ENCODE measurements at regions not wholly inside any gene's neighbourhood (a gene's known extent, or its start where the extent isn't known, plus 50 kb on each side); places are given as distances from the start of the nearest gene placed in this dataset.

DNA sequence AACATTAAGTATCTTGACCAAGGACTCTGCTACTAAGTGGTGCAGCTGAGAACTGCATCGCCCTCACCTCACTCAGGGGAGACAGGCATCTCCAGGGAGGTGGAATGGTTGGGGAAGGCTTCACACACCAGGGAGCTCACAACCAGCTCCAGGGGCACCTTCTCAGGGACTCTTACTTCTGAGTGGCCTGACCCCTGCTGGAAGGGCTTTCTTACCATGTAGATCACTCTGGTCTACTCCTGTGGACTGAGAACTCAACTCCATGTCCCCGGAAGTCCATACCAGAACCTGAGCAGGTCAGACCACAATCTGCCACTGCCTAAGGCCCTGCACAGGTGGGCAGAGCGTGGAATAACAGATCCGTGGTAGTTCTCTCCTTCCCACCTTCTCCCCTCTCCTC is 140.5 kb downstream of the TLE3 start:
- TF ChIP-seq POLR2AphosphoS5 (IDR thresholded peaks at IDR 0.05; ENCODE audit: insufficient read depth in 1 of 2, low read depth in 1 of 2) (no peak), POLR2A (IDR thresholded peaks at IDR 0.05) (no peak)
- TF ChIP-seq, protein P1, sequence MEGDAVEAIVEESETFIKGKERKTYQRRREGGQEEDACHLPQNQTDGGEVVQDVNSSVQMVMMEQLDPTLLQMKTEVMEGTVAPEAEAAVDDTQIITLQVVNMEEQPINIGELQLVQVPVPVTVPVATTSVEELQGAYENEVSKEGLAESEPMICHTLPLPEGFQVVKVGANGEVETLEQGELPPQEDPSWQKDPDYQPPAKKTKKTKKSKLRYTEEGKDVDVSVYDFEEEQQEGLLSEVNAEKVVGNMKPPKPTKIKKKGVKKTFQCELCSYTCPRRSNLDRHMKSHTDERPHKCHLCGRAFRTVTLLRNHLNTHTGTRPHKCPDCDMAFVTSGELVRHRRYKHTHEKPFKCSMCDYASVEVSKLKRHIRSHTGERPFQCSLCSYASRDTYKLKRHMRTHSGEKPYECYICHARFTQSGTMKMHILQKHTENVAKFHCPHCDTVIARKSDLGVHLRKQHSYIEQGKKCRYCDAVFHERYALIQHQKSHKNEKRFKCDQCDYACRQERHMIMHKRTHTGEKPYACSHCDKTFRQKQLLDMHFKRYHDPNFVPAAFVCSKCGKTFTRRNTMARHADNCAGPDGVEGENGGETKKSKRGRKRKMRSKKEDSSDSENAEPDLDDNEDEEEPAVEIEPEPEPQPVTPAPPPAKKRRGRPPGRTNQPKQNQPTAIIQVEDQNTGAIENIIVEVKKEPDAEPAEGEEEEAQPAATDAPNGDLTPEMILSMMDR (IDR thresholded peaks at IDR 0.05), result no peak

All from vagina (tissue), 2 donors.